ENCODE measurements at regions not wholly inside any gene's neighbourhood (a gene's known extent, or its start where the extent isn't known, plus 50 kb on each side); places are given as distances from the start of the nearest gene placed in this dataset.

DNA sequence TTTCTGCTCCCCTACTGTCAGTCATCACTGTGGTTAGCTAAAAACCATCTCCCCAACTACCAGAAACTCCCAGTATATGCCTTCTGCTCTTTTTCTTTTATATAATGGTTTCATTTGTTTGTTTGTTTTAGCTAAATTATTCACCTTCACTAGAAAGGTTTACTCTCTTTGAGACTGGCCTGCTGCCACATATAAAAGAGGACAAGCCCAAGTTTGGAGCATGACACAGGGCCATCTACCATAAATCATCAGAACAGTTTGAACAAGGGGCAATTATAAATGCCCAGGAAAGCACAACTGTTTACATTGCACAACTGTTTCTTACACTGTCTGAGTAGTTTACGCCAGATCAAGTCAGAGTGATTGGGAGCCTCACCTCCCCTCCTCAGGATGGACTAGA, 471.0 kb upstream of the PIK3C3 start:
- Histone ChIP-seq H3K9me3 (no peaks in the 10 kb centered on the region), H3K4me1 (no peaks in the 10 kb centered on the region), H3K36me3 (no peaks in the 10 kb centered on the region), H3K27me3 (no peaks in the 10 kb centered on the region), H3K27ac (no peak overlapping the region), H3K4me3 (no peak overlapping the region)
- whole genome bisulfite sequencing, 2 donors = 93 to 100% methylated on average over 1 of the region's 1 CpG
- DNase-seq (ENCODE audit: low spot score in 2 of 2) = no peak
- TF ChIP-seq, protein P1, sequence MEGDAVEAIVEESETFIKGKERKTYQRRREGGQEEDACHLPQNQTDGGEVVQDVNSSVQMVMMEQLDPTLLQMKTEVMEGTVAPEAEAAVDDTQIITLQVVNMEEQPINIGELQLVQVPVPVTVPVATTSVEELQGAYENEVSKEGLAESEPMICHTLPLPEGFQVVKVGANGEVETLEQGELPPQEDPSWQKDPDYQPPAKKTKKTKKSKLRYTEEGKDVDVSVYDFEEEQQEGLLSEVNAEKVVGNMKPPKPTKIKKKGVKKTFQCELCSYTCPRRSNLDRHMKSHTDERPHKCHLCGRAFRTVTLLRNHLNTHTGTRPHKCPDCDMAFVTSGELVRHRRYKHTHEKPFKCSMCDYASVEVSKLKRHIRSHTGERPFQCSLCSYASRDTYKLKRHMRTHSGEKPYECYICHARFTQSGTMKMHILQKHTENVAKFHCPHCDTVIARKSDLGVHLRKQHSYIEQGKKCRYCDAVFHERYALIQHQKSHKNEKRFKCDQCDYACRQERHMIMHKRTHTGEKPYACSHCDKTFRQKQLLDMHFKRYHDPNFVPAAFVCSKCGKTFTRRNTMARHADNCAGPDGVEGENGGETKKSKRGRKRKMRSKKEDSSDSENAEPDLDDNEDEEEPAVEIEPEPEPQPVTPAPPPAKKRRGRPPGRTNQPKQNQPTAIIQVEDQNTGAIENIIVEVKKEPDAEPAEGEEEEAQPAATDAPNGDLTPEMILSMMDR (IDR thresholded peaks at IDR 0.05) = no peak
- TF ChIP-seq EP300 (IDR thresholded peaks at IDR 0.05) (no peak), POLR2A (IDR thresholded peaks at IDR 0.05) (no peak)

- Histone ChIP-seq H3K27me3 (no peaks in the 10 kb centered on the region), H3K27ac (no peak overlapping the region), H3K36me3 (no peaks in the 10 kb centered on the region), H3K9me3 (no peaks in the 10 kb centered on the region), H3K4me3 (no peak overlapping the region), H3K4me1 (no peaks in the 10 kb centered on the region)
- 62 to 64% methylated on average over 4 of the region's 4 CpGs for WGBS, 2 donors
- no peak for DNase-seq (ENCODE audit: low spot score in 2 of 2)
- TF ChIP-seq EP300 (IDR thresholded peaks at IDR 0.05) (no peak), POLR2A (IDR thresholded peaks at IDR 0.05) (no peak)
- TF ChIP-seq, protein P1 (IDR thresholded peaks at IDR 0.05) = no peak
These were observed 472.5 kb upstream of the PIK3C3 start for GRCh38 chr18:41482501-41482900.

GRCh38 chr18:41466436-41467160, 488.4 kb upstream of the PIK3C3 start:
- Histone ChIP-seq H3K27ac (no peak overlapping the region), H3K36me3 (no peaks in the 10 kb centered on the region), H3K4me3 (no peak overlapping the region), H3K9me3 (no peaks in the 10 kb centered on the region), H3K27me3 (no peaks in the 10 kb centered on the region), H3K4me1 (no peaks in the 10 kb centered on the region)
- no peak for DNase-seq (ENCODE audit: low spot score in 2 of 2)
- WGBS, 2 donors = 85 to 89% methylated on average over 4 of the region's 4 CpGs
- no peak for TF ChIP-seq EP300 (IDR thresholded peaks at IDR 0.05)

DNA sequence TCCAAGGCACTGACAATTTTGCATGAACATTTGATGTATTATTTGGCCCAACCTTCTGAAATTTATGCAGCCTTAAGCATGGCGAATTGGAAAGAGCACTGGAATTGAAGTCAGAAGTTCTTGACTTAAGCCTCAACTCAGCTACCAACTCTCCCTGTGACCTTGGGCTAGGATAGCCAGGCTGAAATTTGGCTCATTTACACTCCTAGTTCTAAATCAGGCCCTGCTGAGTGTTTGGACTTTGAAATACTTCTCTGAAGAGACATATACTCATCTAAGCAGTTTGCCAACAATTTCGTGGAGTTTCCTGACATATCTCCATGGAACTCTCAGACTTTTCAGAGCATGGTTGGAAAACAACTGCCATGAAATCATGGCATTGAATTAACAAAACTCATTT, 489.6 kb upstream of the PIK3C3 start:
- Histone ChIP-seq H3K9me3 (no peaks in the 10 kb centered on the region), H3K4me1 (no peaks in the 10 kb centered on the region), H3K27ac (no peak overlapping the region), H3K36me3 (no peaks in the 10 kb centered on the region), H3K27me3 (no peaks in the 10 kb centered on the region), H3K4me3 (no peak overlapping the region)
- 79 to 82% methylated on average over 2 of the region's 2 CpGs for WGBS, 2 donors
- DNase-seq (ENCODE audit: low spot score in 2 of 2) = no peak
- TF ChIP-seq POLR2A (IDR thresholded peaks at IDR 0.05) = no peak
- TF ChIP-seq, protein P1 (IDR thresholded peaks at IDR 0.05) = no peak
- TF ChIP-seq EP300 (IDR thresholded peaks at IDR 0.05) = no peak

DNA sequence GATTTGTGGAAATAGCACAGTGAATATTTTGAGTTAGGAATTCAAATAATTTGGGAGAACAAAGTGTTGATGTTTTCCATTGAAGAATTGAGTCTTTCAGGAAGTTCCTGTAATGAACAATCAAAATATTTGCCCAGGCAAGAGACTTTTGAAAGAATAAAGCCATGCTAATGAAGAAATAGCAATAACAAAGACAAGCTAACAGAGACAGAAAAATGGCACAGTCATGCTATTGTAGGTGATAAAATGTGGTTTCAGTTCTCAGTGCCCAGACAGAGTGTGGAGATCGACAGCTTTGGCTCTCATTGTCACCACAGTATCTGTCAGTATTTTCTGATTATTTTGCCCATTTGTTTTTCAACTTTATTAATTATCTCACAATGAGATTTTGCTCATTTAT, 490.8 kb upstream of the PIK3C3 start:
- Histone ChIP-seq H3K27ac (no peak overlapping the region), H3K4me3 (no peak overlapping the region), H3K36me3 (no peaks in the 10 kb centered on the region), H3K27me3 (no peaks in the 10 kb centered on the region), H3K9me3 (no peaks in the 10 kb centered on the region), H3K4me1 (no peaks in the 10 kb centered on the region)
- no peak for DNase-seq (ENCODE audit: low spot score in 2 of 2)
- TF ChIP-seq POLR2A (IDR thresholded peaks at IDR 0.05) (no peak), EP300 (IDR thresholded peaks at IDR 0.05) (no peak)
- TF ChIP-seq, protein P1 (IDR thresholded peaks at IDR 0.05) = no peak
- WGBS, 2 donors = 32 to 35% methylated on average over 1 of the region's 1 CpG
